Ectodermal cell (in vitro differentiated cells): ENCODE measurements at regions not wholly inside any gene's neighbourhood (a gene's known extent, or its start where the extent isn't known, plus 50 kb on each side); places are given as distances from the start of the nearest gene placed in this dataset.

Source experiments
- H3K27ac ChIP-seq: 2 replicates; pipeline ENCODE4 v1.7.0; 2013; ENCODE audit warnings: mild to moderate bottlenecking, low read depth, low read length; ENCODE audit not compliant: insufficient read depth, poor library complexity, severe bottlenecking
- H3K27me3 ChIP-seq: 2 replicates; pipeline ENCODE4 v1.7.0; 2013; ENCODE audit warnings: mild to moderate bottlenecking, low read length; ENCODE audit not compliant: insufficient read depth, control insufficient read depth, poor library complexity, severe bottlenecking
- H3K36me3 ChIP-seq: one replicate; pipeline ENCODE4 v1.7.0; 2013; ENCODE audit warnings: low read length; ENCODE audit not compliant: control insufficient read depth, insufficient read depth
- H3K4me1 ChIP-seq: one replicate; pipeline ENCODE4 v1.7.0; 2013; ENCODE audit warnings: low read length; ENCODE audit not compliant: control insufficient read depth, insufficient read depth
- H3K4me3 ChIP-seq: 2 replicates; pipeline ENCODE4 v1.7.0; 2013; ENCODE audit warnings: low read depth, low read length, control low read depth; ENCODE audit not compliant: insufficient read depth
- H3K9me3 ChIP-seq: 2 replicates; pipeline ENCODE4 v1.7.0; 2013; ENCODE audit warnings: mild to moderate bottlenecking, low read length, moderate library complexity; ENCODE audit not compliant: control insufficient read depth
- WGBS, 2 experiments: methylation state at CpG; one replicate each; pipeline ENCODE4 v1.1.7; 2013; ENCODE audit warnings: missing lambda C conversion rate in 2 of 2; 5-methylcytosine and 5-hydroxymethylcytosine counted together

DNA sequence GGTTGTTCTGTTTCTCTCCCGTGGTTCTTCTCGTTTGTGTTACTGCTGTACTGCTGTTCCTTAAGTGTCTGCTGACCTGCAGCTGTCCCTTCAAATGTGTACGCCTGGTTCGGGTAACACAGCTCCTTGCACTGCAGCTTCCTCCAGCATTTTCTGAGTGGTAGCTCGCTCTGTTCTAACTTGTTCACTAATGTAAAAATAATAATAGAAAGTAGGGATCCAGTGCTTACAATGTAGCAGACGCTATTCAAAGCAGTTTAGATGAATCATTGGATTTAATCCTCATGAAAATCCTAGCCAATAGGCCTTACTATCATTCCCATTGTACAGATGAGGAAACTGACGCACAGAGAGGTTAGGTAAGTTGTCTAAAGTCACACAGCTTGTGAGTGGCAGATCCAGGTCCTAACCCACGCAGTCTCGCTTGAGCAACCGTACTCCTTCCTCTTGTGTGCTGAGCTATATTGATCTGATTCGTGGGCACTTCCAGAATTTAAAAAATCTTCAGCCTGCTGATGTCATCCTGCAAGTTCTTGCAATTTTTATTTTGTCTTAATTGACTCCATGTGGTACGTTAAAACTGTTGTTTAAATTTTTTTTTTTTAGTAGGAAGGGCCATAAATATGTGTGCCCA, 448.2 kb upstream of the FAT1 start:
- no peak overlapping the region for H3K27ac ChIP-seq
- 82 to 83% methylated on average over 11 to 12 of the region's 12 CpGs for WGBS, 2 experiments
- H3K4me1 ChIP-seq, result no peaks in the 10 kb centered on the region
- no peaks in the 10 kb centered on the region for H3K9me3 ChIP-seq
- no peak overlapping the region for H3K4me3 ChIP-seq
- no peaks in the 10 kb centered on the region for H3K27me3 ChIP-seq
- no peaks in the 10 kb centered on the region for H3K36me3 ChIP-seq

DNA sequence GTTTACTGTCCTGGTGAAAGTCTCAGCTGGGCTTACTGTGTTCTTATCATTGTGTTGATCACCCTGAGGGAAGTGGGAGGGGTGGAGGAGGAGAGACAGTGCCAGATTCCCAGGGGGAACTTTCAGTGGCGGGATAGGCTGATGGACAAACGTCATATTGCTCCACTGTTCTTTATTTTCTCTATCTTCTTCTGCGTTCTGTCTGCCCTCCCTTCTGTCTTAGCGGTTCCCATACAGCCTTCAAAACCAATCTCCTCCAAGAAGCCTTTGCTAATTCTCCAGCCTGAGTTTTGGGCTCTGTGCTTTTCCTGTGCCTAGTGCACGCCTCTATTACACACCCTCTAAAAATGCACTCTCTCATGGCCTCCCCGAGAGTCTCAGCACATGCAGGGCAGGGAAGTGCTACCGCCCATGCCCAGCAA, 448.7 kb upstream of the FAT1 start:
- Histone ChIP-seq H3K4me3 (no peak overlapping the region), H3K27me3 (no peaks in the 10 kb centered on the region), H3K4me1 (no peaks in the 10 kb centered on the region), H3K36me3 (no peaks in the 10 kb centered on the region), H3K9me3 (no peaks in the 10 kb centered on the region), H3K27ac (no peak overlapping the region)
- WGBS, 2 experiments, result 86 to 90% methylated on average over 7 of the region's 7 CpGs

DNA sequence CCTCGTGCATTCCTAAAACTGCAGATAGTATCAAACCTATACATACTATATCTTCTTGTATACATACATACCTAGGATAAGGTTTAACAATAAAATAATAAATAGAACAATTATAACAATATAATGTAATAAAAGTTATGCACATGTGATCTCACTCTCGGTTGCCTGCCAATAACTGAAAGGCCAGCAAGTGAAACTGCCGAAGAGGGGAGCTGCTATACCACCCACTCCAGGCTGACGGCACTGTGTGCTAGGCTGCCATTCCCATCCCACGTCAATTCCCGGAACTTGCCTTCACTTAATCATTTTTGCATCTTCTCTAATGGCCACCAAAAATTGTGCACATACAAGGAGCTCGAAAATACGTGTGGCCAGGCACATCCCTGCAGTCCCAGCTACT, 451.1 kb upstream of the FAT1 start:
- no peaks in the 10 kb centered on the region for H3K9me3 ChIP-seq
- H3K27me3 ChIP-seq, result no peaks in the 10 kb centered on the region
- H3K4me3 ChIP-seq, result no peak overlapping the region
- 94 to 95% methylated on average over 8 of the region's 8 CpGs for WGBS, 2 experiments
- no peaks in the 10 kb centered on the region for H3K36me3 ChIP-seq
- no peak overlapping the region for H3K27ac ChIP-seq
- no peaks in the 10 kb centered on the region for H3K4me1 ChIP-seq

DNA sequence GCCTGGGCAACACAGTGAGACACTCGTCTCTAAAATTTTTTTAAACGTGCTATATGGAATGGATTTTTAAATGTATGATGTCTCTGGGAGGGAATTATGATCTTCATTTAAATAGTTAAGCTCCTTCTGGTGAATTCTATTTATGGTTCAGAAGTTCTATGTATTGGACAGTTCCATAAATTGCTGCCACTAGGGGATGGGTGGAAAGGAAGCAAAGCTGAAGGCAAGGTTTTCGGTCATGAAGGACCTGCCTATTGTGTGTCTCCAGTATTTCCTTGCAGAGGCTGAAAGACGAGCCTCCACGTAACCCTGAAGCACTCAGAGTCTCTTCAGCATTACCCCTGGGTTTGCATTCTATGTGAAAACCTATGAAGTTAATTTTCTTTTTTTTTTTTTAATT, 451.5 kb upstream of the FAT1 start:
- WGBS, 2 experiments, result 90 to 92% methylated on average over 5 of the region's 5 CpGs

DNA sequence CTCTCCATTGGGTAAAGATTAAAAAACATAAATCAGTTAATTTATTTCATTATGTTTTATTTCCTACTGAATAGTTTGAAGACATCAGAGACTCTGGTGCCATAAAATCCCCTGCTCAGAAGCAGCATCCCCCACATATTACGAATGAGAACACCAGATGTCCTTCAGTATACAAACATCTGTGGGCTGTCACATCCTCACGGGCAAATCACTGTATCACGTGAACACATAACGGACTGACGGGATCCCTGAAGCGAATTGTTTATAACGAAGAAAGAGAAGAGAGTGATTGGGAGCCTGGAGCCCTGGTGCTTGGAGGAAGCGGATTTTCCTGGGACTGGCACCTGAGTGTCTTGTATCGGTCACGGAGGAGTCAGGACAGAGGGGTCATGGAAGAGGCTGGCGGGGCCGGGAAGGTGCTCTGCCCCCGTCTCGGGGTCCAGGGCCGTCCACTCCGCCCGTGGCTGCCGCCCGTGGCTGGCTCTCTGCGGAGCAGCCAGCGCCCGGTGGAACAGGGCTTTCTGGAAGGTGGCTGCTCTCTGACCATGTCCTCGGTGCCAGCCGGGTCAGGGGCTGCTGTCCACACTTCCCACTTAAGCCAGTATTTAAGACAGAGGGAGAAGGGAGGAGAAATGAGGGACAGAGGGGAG, 452.7 kb upstream of the FAT1 start:
- no peaks in the 10 kb centered on the region for H3K36me3 ChIP-seq
- H3K4me1 ChIP-seq, result peaks cover 7% of the 10 kb centered on the region
- no peak overlapping the region for H3K4me3 ChIP-seq
- H3K27me3 ChIP-seq, result no peaks in the 10 kb centered on the region
- H3K9me3 ChIP-seq, result no peaks in the 10 kb centered on the region
- 96 to 97% methylated on average over 24 of the region's 24 CpGs for WGBS, 2 experiments
- no peak overlapping the region for H3K27ac ChIP-seq

More for the DNA sequence above, 451.5 kb upstream of the FAT1 start:
- H3K4me3 ChIP-seq, result no peak overlapping the region
- H3K27me3 ChIP-seq, result no peaks in the 10 kb centered on the region
- H3K27ac ChIP-seq, result no peak overlapping the region
- H3K9me3 ChIP-seq, result no peaks in the 10 kb centered on the region
- H3K4me1 ChIP-seq, result peaks cover under 1% of the 10 kb centered on the region
- H3K36me3 ChIP-seq, result no peaks in the 10 kb centered on the region

DNA sequence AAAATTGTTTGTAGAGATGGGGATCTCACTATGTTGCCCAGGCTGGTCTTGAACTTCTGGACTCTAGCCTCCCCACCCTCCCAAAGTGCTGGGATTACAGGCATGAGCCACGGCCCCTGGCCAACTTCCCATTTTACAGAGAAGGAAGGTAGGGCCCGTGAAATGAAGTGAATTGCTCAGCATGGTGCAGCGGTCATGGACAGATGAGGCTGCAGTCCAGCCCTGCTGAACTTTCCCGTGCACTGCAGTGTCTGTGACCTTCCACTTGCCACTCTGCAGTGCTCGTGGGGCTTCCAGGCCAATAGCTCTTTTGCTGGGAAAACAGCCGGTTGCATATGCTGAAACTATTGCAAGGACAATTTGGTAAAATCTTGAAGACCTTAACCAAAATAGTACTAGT, 454.4 kb upstream of the FAT1 start:
- Histone ChIP-seq H3K27ac (no peak overlapping the region), H3K36me3 (no peaks in the 10 kb centered on the region), H3K4me3 (no peak overlapping the region), H3K9me3 (no peaks in the 10 kb centered on the region), H3K4me1 (peaks cover 7% of the 10 kb centered on the region), H3K27me3 (no peaks in the 10 kb centered on the region)
- 77 to 80% methylated on average over 6 of the region's 6 CpGs for WGBS, 2 experiments

DNA sequence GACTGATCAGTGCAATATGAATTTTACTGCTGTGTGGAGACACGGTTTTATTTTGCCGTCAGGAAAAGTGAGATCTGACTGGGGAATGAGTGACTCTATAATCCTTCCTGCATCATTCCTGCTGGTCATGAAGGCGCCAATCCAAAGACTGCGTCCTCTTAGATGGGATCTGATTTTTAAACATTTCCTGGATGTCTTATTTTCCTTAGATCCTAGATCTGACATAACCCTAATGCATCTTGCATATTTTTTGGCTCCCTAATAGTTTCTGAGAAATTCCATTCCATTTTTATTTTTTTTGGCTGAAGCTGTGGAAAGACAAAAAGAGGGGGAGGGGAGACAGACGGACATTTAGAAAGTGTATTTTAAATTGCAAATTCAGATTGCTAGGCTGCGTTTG, 454.9 kb upstream of the FAT1 start:
- H3K4me3 ChIP-seq, result no peak overlapping the region

DNA sequence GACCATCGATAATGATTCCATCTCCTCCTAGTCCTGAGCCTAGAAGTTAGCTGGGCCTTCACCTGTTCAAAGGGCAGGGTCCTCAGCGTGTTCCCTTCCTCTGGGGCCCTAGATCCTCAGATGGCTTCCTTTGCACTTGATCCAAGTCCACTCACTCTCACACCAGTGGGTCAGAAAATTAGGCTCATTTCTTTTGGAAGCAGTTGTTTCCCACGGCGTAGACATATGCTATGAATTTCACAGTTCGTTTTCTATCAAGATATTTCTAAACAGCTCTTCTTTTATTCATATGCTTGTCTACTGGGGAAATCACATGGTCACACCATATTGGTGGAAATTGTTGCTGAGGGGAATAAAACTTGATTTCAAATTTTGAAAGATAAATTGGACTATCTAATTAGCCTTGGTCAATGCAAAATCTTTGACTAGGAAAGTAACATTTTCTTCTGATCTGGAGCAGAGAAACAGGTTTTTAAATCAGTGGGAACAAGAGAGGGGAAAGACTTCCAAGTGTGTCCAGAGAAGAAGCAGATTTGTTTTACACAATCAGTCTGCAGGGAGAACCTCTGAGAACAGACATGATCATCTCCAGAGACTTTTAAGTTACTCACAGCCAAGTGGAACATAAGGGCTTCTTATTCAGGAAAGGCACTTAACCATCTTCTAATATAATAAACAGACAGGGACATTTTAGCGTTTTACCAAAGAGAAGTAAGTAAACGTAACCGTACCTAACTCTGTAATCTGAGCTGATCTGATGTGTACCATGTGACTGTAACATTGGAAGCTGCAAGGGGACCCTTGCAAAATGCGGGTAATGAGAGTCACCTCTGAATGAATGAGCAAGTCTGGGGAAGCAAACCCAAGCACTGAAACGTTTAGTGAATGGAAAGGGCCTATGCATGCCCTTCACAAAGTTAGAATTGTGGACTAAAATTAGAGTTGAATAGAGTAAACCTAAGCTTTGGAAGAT, 455.7 kb upstream of the FAT1 start:
- H3K36me3 ChIP-seq, result no peaks in the 10 kb centered on the region
- 64 to 70% methylated on average over 9 to 10 of the region's 10 CpGs for WGBS, 2 experiments
- no peaks in the 10 kb centered on the region for H3K9me3 ChIP-seq
- H3K4me3 ChIP-seq, result no peak overlapping the region
- no peaks in the 10 kb centered on the region for H3K27me3 ChIP-seq
- H3K27ac ChIP-seq, result no peak overlapping the region
- peaks cover 15% of the 10 kb centered on the region for H3K4me1 ChIP-seq

More for the DNA sequence above, 454.9 kb upstream of the FAT1 start:
- Histone ChIP-seq H3K27me3 (no peaks in the 10 kb centered on the region), H3K9me3 (no peaks in the 10 kb centered on the region), H3K4me1 (peaks cover 7% of the 10 kb centered on the region), H3K27ac (no peak overlapping the region), H3K36me3 (no peaks in the 10 kb centered on the region)
- WGBS, 2 experiments, result 94 to 97% methylated on average over 6 of the region's 6 CpGs

DNA sequence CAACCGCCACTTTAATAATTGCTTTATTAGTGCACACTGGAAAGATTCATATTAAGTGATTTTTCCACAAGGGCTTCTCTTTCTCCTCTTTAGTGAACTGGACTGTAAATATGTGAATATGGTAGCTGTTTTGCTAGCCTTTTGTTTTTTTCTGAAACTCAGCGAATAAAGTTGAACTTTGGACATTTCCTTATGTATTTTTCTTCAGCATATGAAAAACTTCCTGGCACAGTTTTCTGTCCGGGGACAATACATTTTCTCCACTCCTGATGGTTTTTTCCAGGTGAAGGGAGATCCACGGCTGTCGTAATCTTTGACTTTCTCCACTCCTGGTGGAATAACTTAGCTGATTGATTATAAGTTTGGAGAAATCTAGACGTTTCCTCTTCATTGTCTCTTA, 457.4 kb upstream of the FAT1 start:
- H3K27ac ChIP-seq, result no peak overlapping the region
- 59 to 67% methylated on average over 5 to 6 of the region's 6 CpGs for WGBS, 2 experiments
- peaks cover 19% of the 10 kb centered on the region for H3K4me1 ChIP-seq

DNA sequence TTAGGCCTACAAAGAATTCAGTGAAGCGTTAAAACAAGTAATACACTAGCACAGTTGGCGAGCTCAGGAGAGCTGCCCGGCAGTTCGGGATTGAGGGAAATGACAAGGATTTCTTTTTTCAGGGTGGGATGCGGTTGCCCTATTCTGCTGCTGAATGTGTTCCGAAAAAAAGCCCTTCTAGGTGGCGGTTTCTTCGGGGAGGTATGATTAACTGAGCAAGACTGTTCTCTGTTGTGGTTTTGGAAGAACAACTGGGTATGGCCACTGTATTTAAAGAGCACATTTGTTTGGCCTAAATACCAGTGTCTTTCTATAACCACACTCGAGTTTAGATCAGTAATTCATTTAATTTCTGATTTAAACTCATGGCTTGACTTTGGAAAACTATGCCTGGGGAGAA, 459.7 kb upstream of the FAT1 start:
- Histone ChIP-seq H3K27me3 (no peaks in the 10 kb centered on the region), H3K4me3 (no peak overlapping the region), H3K4me1 (peaks cover 19% of the 10 kb centered on the region), H3K9me3 (no peaks in the 10 kb centered on the region), H3K27ac (no peak overlapping the region), H3K36me3 (no peaks in the 10 kb centered on the region)
- WGBS, 2 experiments, result 53 to 69% methylated on average over 9 of the region's 9 CpGs

More for the DNA sequence above, 457.4 kb upstream of the FAT1 start:
- Histone ChIP-seq H3K9me3 (no peaks in the 10 kb centered on the region), H3K36me3 (no peaks in the 10 kb centered on the region), H3K27me3 (no peaks in the 10 kb centered on the region), H3K4me3 (no peak overlapping the region)
